ENCODE measurements at regions not wholly inside any gene's neighbourhood (a gene's known extent, or its start where the extent isn't known, plus 50 kb on each side); places are given as distances from the start of the nearest gene placed in this dataset.

GRCh38 chr2:83579507-83579906, 879.6 kb downstream of the SUCLG1 start:
- H3K9me3 ChIP-seq (replicated peaks; ENCODE audit: control insufficient read depth, low read depth, low read length): no peaks in the 10 kb centered on the region
- no peak overlapping the region for H3K4me3 ChIP-seq (ENCODE audit: low read length)
- no peaks in the 10 kb centered on the region for H3K4me1 ChIP-seq (ENCODE audit: control insufficient read depth, insufficient read depth, low read length)
- no peak for DNase-seq
- no CpG with 5 or more reads among the region's 1 CpG for WGBS (ENCODE audit: insufficient coverage)
- no peaks in the 10 kb centered on the region for H3K36me3 ChIP-seq (ENCODE audit: control insufficient read depth, insufficient read depth, low read length)
- H3K27me3 ChIP-seq (ENCODE audit: control insufficient read depth, insufficient read depth, low read length): no peaks in the 10 kb centered on the region
- no peak overlapping the region for H3K27ac ChIP-seq (ENCODE audit: low read length)

- WGBS (ENCODE audit: insufficient coverage): 83% methylated on average over 2 of the region's 2 CpGs
- no peaks in the 10 kb centered on the region for H3K27me3 ChIP-seq (ENCODE audit: control insufficient read depth, insufficient read depth, low read length)
- H3K27ac ChIP-seq (ENCODE audit: low read length): no peak overlapping the region
These were observed 880.7 kb downstream of the SUCLG1 start for GRCh38 chr2:83578405-83578804.

GRCh38 chr2:83574614-83575013, 884.5 kb downstream of the SUCLG1 start:
- no peak for DNase-seq
- no peak overlapping the region for H3K4me3 ChIP-seq (ENCODE audit: low read length)
- H3K4me1 ChIP-seq (ENCODE audit: control insufficient read depth, insufficient read depth, low read length): no peaks in the 10 kb centered on the region
- no peaks in the 10 kb centered on the region for H3K9me3 ChIP-seq (replicated peaks; ENCODE audit: control insufficient read depth, low read depth, low read length)
- no peaks in the 10 kb centered on the region for H3K36me3 ChIP-seq (ENCODE audit: control insufficient read depth, insufficient read depth, low read length)
- no peak overlapping the region for H3K27ac ChIP-seq (ENCODE audit: low read length)
- H3K27me3 ChIP-seq (ENCODE audit: control insufficient read depth, insufficient read depth, low read length): no peaks in the 10 kb centered on the region
- WGBS (ENCODE audit: insufficient coverage): no CpG with 5 or more reads among the region's 1 CpG

More at GRCh38 chr2:83578405-83578804, 880.7 kb downstream of the SUCLG1 start:
- Histone ChIP-seq H3K4me3 (ENCODE audit: low read length) (no peak overlapping the region), H3K4me1 (ENCODE audit: control insufficient read depth, insufficient read depth, low read length) (no peaks in the 10 kb centered on the region), H3K36me3 (ENCODE audit: control insufficient read depth, insufficient read depth, low read length) (no peaks in the 10 kb centered on the region), H3K9me3 (replicated peaks; ENCODE audit: control insufficient read depth, low read depth, low read length) (no peaks in the 10 kb centered on the region)
- DNase-seq: no peak

- Histone ChIP-seq H3K27me3 (ENCODE audit: control insufficient read depth, insufficient read depth, low read length) (no peaks in the 10 kb centered on the region), H3K9me3 (replicated peaks; ENCODE audit: control insufficient read depth, low read depth, low read length) (no peaks in the 10 kb centered on the region), H3K36me3 (ENCODE audit: control insufficient read depth, insufficient read depth, low read length) (no peaks in the 10 kb centered on the region), H3K4me3 (ENCODE audit: low read length) (no peak overlapping the region), H3K4me1 (ENCODE audit: control insufficient read depth, insufficient read depth, low read length) (no peaks in the 10 kb centered on the region), H3K27ac (ENCODE audit: low read length) (no peak overlapping the region)
- DNase-seq: no peak
- WGBS (ENCODE audit: insufficient coverage): 82% methylated on average over 2 of the region's 5 CpGs
These were observed 886.0 kb downstream of the SUCLG1 start for GRCh38 chr2:83573060-83573459.

GRCh38 chr2:83572400-83572799, 886.7 kb downstream of the SUCLG1 start:
- H3K27ac ChIP-seq (ENCODE audit: low read length): no peak overlapping the region
- H3K36me3 ChIP-seq (ENCODE audit: control insufficient read depth, insufficient read depth, low read length): no peaks in the 10 kb centered on the region
- no CpG with 5 or more reads among the region's 3 CpGs for WGBS (ENCODE audit: insufficient coverage)
- H3K4me3 ChIP-seq (ENCODE audit: low read length): no peak overlapping the region
- no peaks in the 10 kb centered on the region for H3K9me3 ChIP-seq (replicated peaks; ENCODE audit: control insufficient read depth, low read depth, low read length)
- H3K4me1 ChIP-seq (ENCODE audit: control insufficient read depth, insufficient read depth, low read length): no peaks in the 10 kb centered on the region
- H3K27me3 ChIP-seq (ENCODE audit: control insufficient read depth, insufficient read depth, low read length): no peaks in the 10 kb centered on the region
- DNase-seq: no peak

GRCh38 chr2:83567551-83567950, 891.5 kb downstream of the SUCLG1 start:
- no peaks in the 10 kb centered on the region for H3K9me3 ChIP-seq (replicated peaks; ENCODE audit: control insufficient read depth, low read depth, low read length)
- DNase-seq: no peak
- H3K27me3 ChIP-seq (ENCODE audit: control insufficient read depth, insufficient read depth, low read length): no peaks in the 10 kb centered on the region
- H3K4me3 ChIP-seq (ENCODE audit: low read length): no peak overlapping the region
- H3K36me3 ChIP-seq (ENCODE audit: control insufficient read depth, insufficient read depth, low read length): no peaks in the 10 kb centered on the region
- WGBS (ENCODE audit: insufficient coverage): 75% methylated on average over 2 of the region's 3 CpGs
- H3K4me1 ChIP-seq (ENCODE audit: control insufficient read depth, insufficient read depth, low read length): no peaks in the 10 kb centered on the region
- no peak overlapping the region for H3K27ac ChIP-seq (ENCODE audit: low read length)

- Histone ChIP-seq H3K4me1 (ENCODE audit: control insufficient read depth, insufficient read depth, low read length) (no peaks in the 10 kb centered on the region), H3K4me3 (ENCODE audit: low read length) (no peak overlapping the region), H3K27me3 (ENCODE audit: control insufficient read depth, insufficient read depth, low read length) (no peaks in the 10 kb centered on the region), H3K36me3 (ENCODE audit: control insufficient read depth, insufficient read depth, low read length) (no peaks in the 10 kb centered on the region), H3K27ac (ENCODE audit: low read length) (no peak overlapping the region), H3K9me3 (replicated peaks; ENCODE audit: control insufficient read depth, low read depth, low read length) (no peaks in the 10 kb centered on the region)
- WGBS (ENCODE audit: insufficient coverage): no CpG with 5 or more reads among the region's 4 CpGs
- no peak for DNase-seq
These were observed 893.5 kb downstream of the SUCLG1 start for GRCh38 chr2:83565626-83566025.

- no peaks in the 10 kb centered on the region for H3K9me3 ChIP-seq (replicated peaks; ENCODE audit: control insufficient read depth, low read depth, low read length)
- H3K27ac ChIP-seq (ENCODE audit: low read length): no peak overlapping the region
- H3K36me3 ChIP-seq (ENCODE audit: control insufficient read depth, insufficient read depth, low read length): no peaks in the 10 kb centered on the region
- no peak overlapping the region for H3K4me3 ChIP-seq (ENCODE audit: low read length)
- H3K4me1 ChIP-seq (ENCODE audit: control insufficient read depth, insufficient read depth, low read length): no peaks in the 10 kb centered on the region
- no CpG with 5 or more reads among the region's 4 CpGs for WGBS (ENCODE audit: insufficient coverage)
- H3K27me3 ChIP-seq (ENCODE audit: control insufficient read depth, insufficient read depth, low read length): no peaks in the 10 kb centered on the region
- DNase-seq: peak; percentile 44
These were observed 893.9 kb downstream of the SUCLG1 start for GRCh38 chr2:83565181-83565580.

GRCh38 chr2:83561592-83561991, 897.5 kb downstream of the SUCLG1 start:
- Histone ChIP-seq H3K4me1 (ENCODE audit: control insufficient read depth, insufficient read depth, low read length) (no peaks in the 10 kb centered on the region), H3K27ac (ENCODE audit: low read length) (no peak overlapping the region), H3K4me3 (ENCODE audit: low read length) (no peak overlapping the region), H3K9me3 (replicated peaks; ENCODE audit: control insufficient read depth, low read depth, low read length) (no peaks in the 10 kb centered on the region), H3K36me3 (ENCODE audit: control insufficient read depth, insufficient read depth, low read length) (no peaks in the 10 kb centered on the region), H3K27me3 (ENCODE audit: control insufficient read depth, insufficient read depth, low read length) (no peaks in the 10 kb centered on the region)
- DNase-seq: no peak
- WGBS (ENCODE audit: insufficient coverage): 66% methylated on average over 2 of the region's 3 CpGs

GRCh38 chr2:83536556-83536955, 922.5 kb downstream of the SUCLG1 start:
- WGBS (ENCODE audit: insufficient coverage): no CpG with 5 or more reads among the region's 2 CpGs
- Histone ChIP-seq H3K9me3 (replicated peaks; ENCODE audit: control insufficient read depth, low read depth, low read length) (no peaks in the 10 kb centered on the region), H3K27ac (ENCODE audit: low read length) (no peak overlapping the region), H3K4me3 (ENCODE audit: low read length) (no peak overlapping the region), H3K4me1 (ENCODE audit: control insufficient read depth, insufficient read depth, low read length) (no peaks in the 10 kb centered on the region), H3K36me3 (ENCODE audit: control insufficient read depth, insufficient read depth, low read length) (no peaks in the 10 kb centered on the region), H3K27me3 (ENCODE audit: control insufficient read depth, insufficient read depth, low read length) (no peaks in the 10 kb centered on the region)
- no peak for DNase-seq

GRCh38 chr2:83534416-83534815, 924.7 kb downstream of the SUCLG1 start:
- H3K36me3 ChIP-seq (ENCODE audit: control insufficient read depth, insufficient read depth, low read length): no peaks in the 10 kb centered on the region
- no peaks in the 10 kb centered on the region for H3K9me3 ChIP-seq (replicated peaks; ENCODE audit: control insufficient read depth, low read depth, low read length)
- no peaks in the 10 kb centered on the region for H3K4me1 ChIP-seq (ENCODE audit: control insufficient read depth, insufficient read depth, low read length)
- no peak for DNase-seq
- H3K27ac ChIP-seq (ENCODE audit: low read length): no peak overlapping the region
- H3K4me3 ChIP-seq (ENCODE audit: low read length): no peak overlapping the region
- WGBS (ENCODE audit: insufficient coverage): 60% methylated on average over 1 of the region's 2 CpGs
- no peaks in the 10 kb centered on the region for H3K27me3 ChIP-seq (ENCODE audit: control insufficient read depth, insufficient read depth, low read length)
